ENCODE measurements at regions not wholly inside any gene's neighbourhood (a gene's known extent, or its start where the extent isn't known, plus 50 kb on each side); places are given as distances from the start of the nearest gene placed in this dataset.

DNA sequence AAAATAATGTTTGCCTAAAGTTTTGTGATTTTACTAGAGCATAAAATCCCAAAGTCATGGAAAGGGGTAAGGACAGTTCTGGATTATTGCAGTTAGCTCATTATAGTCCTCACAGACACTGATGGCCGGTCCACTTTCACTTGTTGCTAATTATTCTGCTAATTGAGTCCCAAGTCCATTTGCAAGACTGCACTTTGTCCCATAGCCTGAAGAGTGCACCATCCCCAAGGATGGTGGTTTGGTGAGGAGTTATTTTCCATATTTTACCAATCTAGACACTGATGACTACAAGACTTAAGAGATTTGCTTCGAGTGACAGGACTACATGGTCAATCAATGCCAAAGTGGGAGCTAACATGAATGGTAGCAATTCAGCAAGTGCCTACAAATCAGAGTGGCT is 181.8 kb upstream of the CACNA2D1 start:
- no peak for TF ChIP-seq ESRRA (IDR thresholded peaks at IDR 0.05; ENCODE audit: low read length)
- no peak for TF ChIP-seq SP1 (IDR thresholded peaks at IDR 0.05; ENCODE audit: low read depth, low read length)
- TF ChIP-seq MEF2A (IDR thresholded peaks at IDR 0.05; ENCODE audit: insufficient read depth, low read depth, low read length) = no peak
- TF ChIP-seq POLR2AphosphoS5 (IDR thresholded peaks at IDR 0.05; ENCODE audit: low read length) = no peak
- TF ChIP-seq, protein P1, sequence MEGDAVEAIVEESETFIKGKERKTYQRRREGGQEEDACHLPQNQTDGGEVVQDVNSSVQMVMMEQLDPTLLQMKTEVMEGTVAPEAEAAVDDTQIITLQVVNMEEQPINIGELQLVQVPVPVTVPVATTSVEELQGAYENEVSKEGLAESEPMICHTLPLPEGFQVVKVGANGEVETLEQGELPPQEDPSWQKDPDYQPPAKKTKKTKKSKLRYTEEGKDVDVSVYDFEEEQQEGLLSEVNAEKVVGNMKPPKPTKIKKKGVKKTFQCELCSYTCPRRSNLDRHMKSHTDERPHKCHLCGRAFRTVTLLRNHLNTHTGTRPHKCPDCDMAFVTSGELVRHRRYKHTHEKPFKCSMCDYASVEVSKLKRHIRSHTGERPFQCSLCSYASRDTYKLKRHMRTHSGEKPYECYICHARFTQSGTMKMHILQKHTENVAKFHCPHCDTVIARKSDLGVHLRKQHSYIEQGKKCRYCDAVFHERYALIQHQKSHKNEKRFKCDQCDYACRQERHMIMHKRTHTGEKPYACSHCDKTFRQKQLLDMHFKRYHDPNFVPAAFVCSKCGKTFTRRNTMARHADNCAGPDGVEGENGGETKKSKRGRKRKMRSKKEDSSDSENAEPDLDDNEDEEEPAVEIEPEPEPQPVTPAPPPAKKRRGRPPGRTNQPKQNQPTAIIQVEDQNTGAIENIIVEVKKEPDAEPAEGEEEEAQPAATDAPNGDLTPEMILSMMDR (IDR thresholded peaks at IDR 0.05 in 2 of 3, conservative IDR thresholded peaks at IDR 0.05 in 1 of 3; ENCODE audit: control insufficient read depth in 2 of 3, extremely low read depth in 1 of 3, insufficient read depth in 1 of 3, low read depth in 3 of 3, low read length in 3 of 3) = no peak
- TF ChIP-seq NRF1 (conservative IDR thresholded peaks at IDR 0.05; ENCODE audit: low read depth, low read length) = no peak
- TF ChIP-seq SMC3 (IDR thresholded peaks at IDR 0.05; ENCODE audit: borderline replicate concordance, low read length) = no peak
- no peak for TF ChIP-seq REST (IDR thresholded peaks at IDR 0.05; ENCODE audit: low read depth, low read length)
- no peak for TF ChIP-seq FOXK2 (IDR thresholded peaks at IDR 0.05)
- no peak for TF ChIP-seq SMARCA5 (IDR thresholded peaks at IDR 0.05)
- TF ChIP-seq USF2 (IDR thresholded peaks at IDR 0.05; ENCODE audit: borderline replicate concordance, low read depth, low read length) = no peak
- no peak for TF ChIP-seq RAD21 (IDR thresholded peaks at IDR 0.05; ENCODE audit: insufficient read depth, low read depth, low read length)
